NCI-H226 (cell line): ENCODE measurements at regions not wholly inside any gene's neighbourhood (a gene's known extent, or its start where the extent isn't known, plus 50 kb on each side); places are given as distances from the start of the nearest gene placed in this dataset.

Experiments used
- DNase-seq: peaks from one replicate; pipeline ENCODE4 v3.0.0-alpha.2; 2015

GRCh38 chr1:90778486-90778885, 61.4 kb upstream of the BARHL2 start:
- no peak for DNase-seq

DNA sequence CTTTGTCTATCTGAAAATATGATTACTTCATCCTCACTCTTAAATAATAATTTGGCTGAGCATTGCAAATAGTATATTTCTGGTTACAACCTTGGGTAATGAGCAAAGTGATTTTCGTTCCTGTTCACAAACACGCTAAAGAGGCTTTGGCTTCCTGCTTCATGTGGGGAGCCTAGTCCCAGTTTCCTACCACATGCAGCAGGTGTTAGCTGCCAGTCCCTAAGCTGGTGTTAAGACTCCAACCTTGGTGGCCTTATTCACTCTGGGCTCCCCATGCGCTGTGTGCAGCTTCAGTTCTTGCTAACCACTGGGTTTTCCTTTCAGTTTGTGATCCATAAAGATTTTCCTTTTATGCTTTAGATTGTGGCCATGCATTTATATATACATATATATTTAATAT, 56.7 kb upstream of the BARHL2 start:
- DNase-seq = no peak

DNA sequence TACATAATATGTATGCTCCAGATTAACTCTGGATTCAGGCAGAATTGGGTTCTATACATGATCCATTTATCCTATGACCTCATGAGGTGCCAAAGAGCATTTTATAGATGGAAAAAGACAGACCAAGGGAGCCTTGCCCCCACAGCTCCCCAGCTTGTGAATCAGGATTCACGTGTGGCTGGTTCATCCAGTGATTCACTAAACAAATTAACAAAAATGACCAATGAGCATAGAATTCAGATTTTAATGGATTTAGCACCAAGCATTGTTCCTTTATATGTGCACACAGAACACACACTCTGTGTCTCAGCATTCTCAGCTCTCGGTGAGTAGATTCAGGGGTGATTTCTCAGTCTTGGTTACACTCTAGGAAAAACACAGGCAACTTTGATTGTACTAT, 51.7 kb upstream of the BARHL2 start:
- DNase-seq = no peak

GRCh38 chr1:90768098-90768497, 51.0 kb upstream of the BARHL2 start:
- no peak for DNase-seq
